CD4-positive, alpha-beta T cell treated with Interleukin-17A for 4 hours (primary cell): ENCODE measurements at regions not wholly inside any gene's neighbourhood (a gene's known extent, or its start where the extent isn't known, plus 50 kb on each side); places are given as distances from the start of the nearest gene placed in this dataset.

Experiments used
- DNase-seq: peaks from one replicate; pipeline ENCODE4 v3.0.0-alpha.2; 2020; ENCODE audit warnings: mixed read lengths

DNA sequence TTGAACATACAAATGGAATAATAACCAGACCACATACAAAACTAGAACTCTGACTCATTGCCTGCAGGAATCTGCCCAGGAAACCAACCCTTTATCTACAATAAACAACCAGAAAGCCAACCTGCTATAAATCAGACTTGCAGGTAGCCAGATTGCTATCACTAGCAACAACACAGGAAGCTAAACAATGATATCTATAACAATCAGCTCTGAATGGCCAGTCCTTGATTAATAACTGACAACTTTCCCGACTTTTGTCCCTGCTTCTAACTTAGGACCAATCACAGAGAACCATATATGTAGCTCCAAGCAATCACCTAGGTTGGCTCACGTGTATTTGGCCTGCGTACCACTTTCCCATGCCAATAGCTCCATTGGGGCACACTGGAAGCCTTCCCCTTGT, 470.8 kb downstream of the RIT2 start:
- DNase-seq: no peak

DNA sequence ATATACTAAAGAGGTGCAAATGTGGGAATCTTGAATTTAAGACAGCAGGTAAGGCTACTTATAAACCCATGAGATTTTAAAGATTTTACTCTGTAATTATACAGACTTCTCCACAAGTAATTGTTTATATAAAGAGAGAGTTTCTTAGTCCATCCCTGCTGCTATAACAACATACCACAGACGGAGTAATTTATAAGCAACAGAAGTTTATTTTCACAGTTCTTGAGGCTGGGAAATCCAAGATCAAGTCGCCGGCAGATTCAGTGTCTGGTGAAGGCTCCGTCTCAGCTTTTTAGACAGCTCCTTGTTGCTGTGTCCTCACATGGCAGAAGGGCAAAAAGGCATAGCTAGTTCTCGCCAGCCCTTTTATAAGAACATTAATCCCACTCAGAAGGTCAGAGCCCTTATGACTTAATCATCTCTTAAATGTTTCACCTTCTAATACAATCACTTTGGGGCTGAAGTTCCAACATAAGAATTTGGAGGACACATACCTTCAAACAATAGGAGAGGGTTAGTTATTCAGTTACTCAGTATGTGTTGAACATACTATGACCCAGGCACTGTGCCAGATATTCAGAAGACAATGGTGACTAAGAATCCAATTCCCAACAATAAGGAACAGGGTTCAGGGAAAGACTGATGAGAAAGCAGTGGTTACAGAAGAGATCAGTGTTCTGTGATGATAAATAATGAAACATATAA, 466.0 kb downstream of the RIT2 start:
- DNase-seq: no peak

DNA sequence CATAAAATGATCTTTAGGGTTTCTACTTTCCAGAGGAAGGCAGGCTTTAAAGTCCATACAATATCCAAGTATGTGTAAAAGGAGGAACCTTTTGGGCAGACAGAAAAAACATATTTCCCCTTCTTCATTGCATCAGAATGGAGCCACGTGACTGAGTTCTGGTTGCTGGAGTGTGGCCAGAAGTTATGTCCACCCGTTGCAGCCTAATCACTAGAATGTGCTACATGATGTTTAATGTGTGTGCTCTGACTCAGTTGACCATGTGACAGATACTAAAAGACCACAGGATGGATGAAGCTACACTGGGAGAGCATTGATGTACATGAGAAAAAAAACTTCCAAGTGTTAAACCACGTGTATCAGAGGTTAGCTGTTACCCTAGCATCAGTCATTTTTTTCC, 460.9 kb downstream of the RIT2 start:
- DNase-seq: no peak

DNA sequence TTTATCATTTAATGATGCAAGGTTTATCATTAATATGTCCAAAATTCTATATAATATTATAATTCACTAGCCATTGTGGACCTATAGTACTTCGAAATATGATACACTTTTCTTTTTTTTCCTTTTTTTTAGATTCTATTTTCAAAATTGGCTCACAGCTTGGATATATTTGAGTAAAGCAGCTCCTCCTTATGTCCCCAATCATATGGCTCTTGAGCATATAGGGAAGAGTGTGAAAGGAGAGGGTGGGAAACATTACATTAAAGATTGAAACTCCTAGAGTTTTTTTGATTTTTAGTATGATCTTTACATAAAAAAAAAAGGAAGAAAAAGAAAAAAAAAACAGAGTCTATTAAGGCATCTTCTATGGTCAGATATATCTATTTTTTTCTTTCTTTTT, 457.9 kb downstream of the RIT2 start:
- DNase-seq: no peak

DNA sequence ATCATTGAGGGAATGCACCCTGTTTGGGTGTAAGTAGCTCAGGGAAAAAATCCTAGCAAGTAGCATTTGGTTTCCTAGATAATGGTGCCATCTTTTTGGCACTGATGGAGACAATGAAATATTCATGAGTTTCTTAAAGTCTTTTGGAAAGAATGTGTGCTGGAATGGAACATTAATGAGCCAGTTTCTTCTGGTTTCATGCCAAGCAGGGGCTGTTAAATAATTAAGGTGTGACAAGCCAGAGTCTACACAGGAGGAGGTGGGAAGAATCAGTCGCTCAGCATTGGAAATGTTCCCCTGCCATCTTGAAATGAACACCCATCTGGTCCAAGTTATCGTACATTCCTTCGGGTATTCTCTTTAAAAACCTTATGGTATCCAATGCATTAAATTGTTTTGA, 457.3 kb downstream of the RIT2 start:
- no peak for DNase-seq

DNA sequence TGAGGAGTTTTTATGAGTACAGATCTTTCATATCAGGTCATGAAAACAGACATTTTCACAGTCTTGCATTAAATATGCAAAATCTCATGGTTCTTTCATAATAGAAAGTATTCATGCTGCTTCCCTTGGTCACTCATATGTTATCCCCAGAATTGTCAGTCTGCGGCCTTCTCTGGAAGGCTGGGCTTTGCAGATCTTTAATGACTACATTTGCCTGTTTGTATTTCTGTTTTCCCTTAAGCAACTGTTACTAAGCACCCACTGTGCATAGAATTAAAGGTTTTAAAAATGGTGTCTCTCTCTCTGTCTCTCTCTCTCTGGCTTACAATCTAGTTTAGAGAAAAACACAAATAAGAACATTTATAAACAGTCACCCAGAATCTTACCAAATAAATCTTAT, 456.3 kb downstream of the RIT2 start:
- DNase-seq: no peak

DNA sequence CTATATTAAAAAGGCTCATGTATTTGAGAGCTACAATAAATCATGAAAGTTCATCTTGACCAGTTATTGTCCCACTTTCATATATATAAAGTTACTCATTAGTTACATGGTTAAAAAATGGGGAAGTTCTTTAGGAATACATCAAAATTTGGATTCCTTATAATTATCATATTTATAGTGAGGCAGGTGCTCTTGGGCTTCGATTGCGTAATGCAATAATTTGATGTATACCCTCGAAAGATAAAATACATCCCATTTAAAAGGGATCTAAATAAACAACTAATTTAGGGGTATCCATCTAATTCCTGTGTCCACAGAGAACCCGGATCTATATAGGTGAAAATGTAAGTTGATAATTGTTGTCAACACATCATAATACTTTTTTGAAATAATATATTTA, 444.6 kb downstream of the RIT2 start:
- no peak for DNase-seq

DNA sequence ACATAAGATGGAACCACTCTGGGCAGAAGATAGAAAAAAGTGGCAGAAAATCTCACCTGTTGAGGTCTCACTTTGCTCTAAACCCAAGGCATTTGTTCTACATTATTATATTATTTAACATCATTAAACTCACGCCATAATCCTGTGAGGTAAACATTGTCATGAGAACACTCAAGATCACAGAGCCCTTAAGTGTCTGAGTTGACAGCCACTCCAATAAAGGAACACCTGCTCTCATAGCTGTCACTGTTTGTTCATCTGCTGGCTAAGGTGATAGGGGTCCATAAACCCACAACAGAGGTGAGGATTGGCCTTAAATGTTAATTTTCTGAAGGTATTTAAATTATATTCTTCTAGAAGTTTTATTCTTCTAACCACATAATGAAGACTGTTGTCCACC, 439.7 kb downstream of the RIT2 start:
- no peak for DNase-seq

DNA sequence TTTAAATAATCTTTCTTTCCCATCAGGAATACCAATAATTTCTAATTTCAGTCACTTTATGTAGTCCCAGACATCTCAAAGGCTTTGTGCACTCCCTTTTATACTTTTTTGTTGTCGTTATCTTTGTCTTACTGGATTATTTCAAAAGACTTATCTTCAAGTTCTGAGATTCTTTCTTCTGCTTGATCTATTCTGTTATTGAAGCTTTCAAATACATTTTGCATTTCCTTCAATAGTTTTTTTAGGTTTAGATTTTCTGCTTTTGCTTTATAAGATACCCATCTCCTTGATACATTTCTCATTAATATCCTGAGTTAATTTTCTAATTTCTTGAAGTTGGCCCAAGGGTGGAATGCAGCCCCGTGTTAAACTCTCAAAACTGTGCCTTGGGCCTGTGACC, 432.4 kb downstream of the RIT2 start:
- no peak for DNase-seq

DNA sequence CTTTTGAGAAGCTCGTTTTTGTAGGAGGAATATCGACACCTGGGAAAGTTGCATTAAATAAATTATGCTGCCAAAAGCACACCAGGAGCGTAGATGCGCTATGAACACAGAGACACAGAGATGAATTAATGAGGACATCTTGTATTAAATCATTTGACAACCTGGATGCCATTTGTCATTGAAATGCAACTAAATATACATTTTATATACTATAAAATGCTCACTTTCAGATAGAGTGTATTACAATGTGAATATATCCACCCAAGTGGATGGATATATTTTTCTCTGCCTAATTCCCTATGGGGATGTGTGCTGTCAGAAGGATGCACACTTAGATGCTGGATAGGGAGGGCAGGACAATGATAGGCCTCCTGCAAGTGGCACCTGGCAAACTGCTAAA, 426.2 kb downstream of the RIT2 start:
- DNase-seq: no peak
